Endothelial cell of umbilical vein (primary cell): ENCODE measurements at regions not wholly inside any gene's neighbourhood (a gene's known extent, or its start where the extent isn't known, plus 50 kb on each side); places are given as distances from the start of the nearest gene placed in this dataset.

Experiments
- BruUV-seq: library from RNA; stranded (reverse); fragments of 400-500 nt; replicated peaks from 2 replicates; lab custom pipeline; 2021; lab: Mats Ljungman, UMichigan
- CTCF ChIA-PET: fragments of 300-600, 350-600 bp; sonication (Branson Sonifier 250); formaldehyde crosslinking; loops from one replicate; lab custom pipeline; 2021; ENCODE audit warnings: antibody characterized with exemption, inconsistent platforms; lab: Charles Lee
- POLR2A ChIA-PET: fragments of 300-600, 350-600 bp; sonication (Branson Sonifier 250); formaldehyde crosslinking; loops from one replicate; lab custom pipeline; 2021; ENCODE audit warnings: antibody characterized with exemption, inconsistent platforms; lab: Charles Lee
- DNase-seq: peaks from one replicate; pipeline ENCODE4 v3.0.0-alpha.2; 2011; ENCODE audit warnings: low read depth, low spot score
- FAIRE-seq: peaks from 2 replicates; lab custom pipeline; 2011; peaks lifted over from hg19 to GRCh38; lab: Jason Lieb, UNC
- H2AFZ ChIP-seq: 2 replicates; pipeline ENCODE4 v1.6.0; 2012; ENCODE audit warnings: low read depth, low read length, control low read depth, inconsistent platforms
- H3K27ac ChIP-seq: 2 replicates; pipeline ENCODE4 v1.5.1; 2011; ENCODE audit warnings: low read depth, mild to moderate bottlenecking, control low read depth, low read length, moderate library complexity; ENCODE audit not compliant: insufficient read depth
- H3K27me3 ChIP-seq, 2 experiments: 2 replicates each; pipeline versions ENCODE4 v1.6.0 to v1.6.1; 2011; ENCODE audit warnings: low read length in 2 of 2, mixed read lengths in 1 of 2; ENCODE audit not compliant: control insufficient read depth in 2 of 2, insufficient read depth in 2 of 2
- H3K36me3 ChIP-seq, 2 experiments: 2 replicates in 1 of 2; 3 replicates in 1 of 2; pipeline ENCODE4 v1.5.1; 2011; ENCODE audit warnings: low read length in 2 of 2, mild to moderate bottlenecking in 1 of 2, moderate library complexity in 1 of 2; ENCODE audit not compliant: control insufficient read depth in 2 of 2, insufficient read depth in 2 of 2; ENCODE audit errors: extremely low read depth in 1 of 2
- H3K4me1 ChIP-seq: 3 replicates; pipeline ENCODE4 v1.5.1; 2011; ENCODE audit warnings: mild to moderate bottlenecking, low read length; ENCODE audit not compliant: control insufficient read depth, insufficient read depth; ENCODE audit errors: extremely low read depth
- H3K4me2 ChIP-seq: 2 replicates; pipeline ENCODE4 v1.6.1; 2011; ENCODE audit warnings: low read length, control low read depth, mixed read lengths; ENCODE audit not compliant: insufficient read depth
- H3K4me3 ChIP-seq, 3 experiments: fragments of 200-600 bp in 1 of 3; sonication (generic), shearing (Covaris generic) in 1 of 3; replicated peaks in 1 of 3; 2 replicates each; pipeline ENCODE4 v1.5.1; 2011 to 2016; ENCODE audit warnings: control low read depth in 3 of 3, low read length in 3 of 3, mild to moderate bottlenecking in 2 of 3, inconsistent platforms in 1 of 3, low read depth in 1 of 3, moderate library complexity in 1 of 3; ENCODE audit not compliant: insufficient read depth in 1 of 3
- H3K79me2 ChIP-seq: 2 replicates; pipeline ENCODE4 v1.6.0; 2012; ENCODE audit warnings: low read length, inconsistent platforms; ENCODE audit not compliant: control insufficient read depth, insufficient read depth
- H3K9ac ChIP-seq: replicated peaks from 2 replicates; pipeline ENCODE3; 2011; ENCODE audit warnings: low read length, control low read depth; ENCODE audit not compliant: insufficient read depth; ENCODE audit errors: extremely low read depth
- H3K9me1 ChIP-seq: replicated peaks from 3 replicates; pipeline ENCODE4 v1.6.0; 2011; ENCODE audit warnings: mild to moderate bottlenecking, low read length; ENCODE audit not compliant: control insufficient read depth, insufficient read depth; ENCODE audit errors: extremely low read depth
- H3K9me3 ChIP-seq: replicated peaks from 2 replicates; pipeline ENCODE4 v1.5.1; 2012; ENCODE audit warnings: low read length, inconsistent platforms; ENCODE audit not compliant: control insufficient read depth, insufficient read depth
- H4K20me1 ChIP-seq: replicated peaks from 2 replicates; pipeline ENCODE3; 2011; ENCODE audit warnings: mild to moderate bottlenecking, low read length; ENCODE audit not compliant: control insufficient read depth, insufficient read depth; ENCODE audit errors: extremely low read depth
- CTCF ChIP-seq, 2 donors: IDR thresholded peaks; 1 replicate in 1 of 2; 2 replicates in 1 of 2; pipeline ENCODE4 v1.5.1; 2011; ENCODE audit warnings: low read length in 2 of 2, mild to moderate bottlenecking in 2 of 2, moderate library complexity in 2 of 2, control low read depth in 1 of 2, inconsistent platforms in 1 of 2, low read depth in 1 of 2; ENCODE audit not compliant: insufficient read depth in 1 of 2; ENCODE audit errors: extremely low read depth in 1 of 2
- EZH2 ChIP-seq: IDR thresholded peaks from 2 replicates; pipeline ENCODE4 v1.6.1; 2012; ENCODE audit warnings: borderline replicate concordance, low read depth, mild to moderate bottlenecking, moderate library complexity, low read length, inconsistent platforms; ENCODE audit not compliant: severe bottlenecking
- FOS ChIP-seq: IDR thresholded peaks from 2 replicates; pipeline ENCODE4 v1.6.1; 2011; ENCODE audit warnings: mild to moderate bottlenecking, low read length, moderate library complexity, borderline replicate concordance; ENCODE audit not compliant: insufficient read depth
- GATA2 ChIP-seq: IDR thresholded peaks from 2 replicates; pipeline ENCODE4 v1.7.0; 2011; ENCODE audit warnings: low read depth, mild to moderate bottlenecking, moderate library complexity, mixed read lengths, low read length; ENCODE audit not compliant: insufficient read length, insufficient read depth
- JUN ChIP-seq: IDR thresholded peaks from 2 replicates; pipeline ENCODE4 v1.6.1; 2011; ENCODE audit warnings: borderline replicate concordance, low read depth; ENCODE audit not compliant: insufficient read length, insufficient read depth
- MAX ChIP-seq: IDR thresholded peaks from 2 replicates; pipeline ENCODE4 v1.6.1; 2011; ENCODE audit not compliant: insufficient read depth, insufficient read length
- MYC ChIP-seq: IDR thresholded peaks from one replicate; pipeline ENCODE4 v1.6.1; 2011; ENCODE audit warnings: mild to moderate bottlenecking, low read depth, low read length
- POLR2A ChIP-seq: IDR thresholded peaks from 2 replicates; pipeline ENCODE4 v1.6.1; 2012; ENCODE audit warnings: low read depth, mild to moderate bottlenecking, control low read depth, low read length
- POLR2AphosphoS5 ChIP-seq: IDR thresholded peaks from 2 replicates; pipeline ENCODE4 v1.6.1; 2012; ENCODE audit warnings: low read depth, mild to moderate bottlenecking, control low read depth, low read length, moderate library complexity; ENCODE audit not compliant: insufficient read depth
- dilution Hi-C: fragments of 300-500 bp; cut with MboI; formaldehyde crosslinking; loops from one replicate; pipeline ENCODE4 v1.15.0; 2019; ENCODE audit warnings: low sequenced_read_pairs; ENCODE audit not compliant: extremely low pct_ligation_motif_present
- intact Hi-C: fragments of 100-400 bp; cut with micrococcal nuclease; formaldehyde crosslinking; loops from one replicate; pipeline ENCODE4 v1.10.0; 2022

DNA sequence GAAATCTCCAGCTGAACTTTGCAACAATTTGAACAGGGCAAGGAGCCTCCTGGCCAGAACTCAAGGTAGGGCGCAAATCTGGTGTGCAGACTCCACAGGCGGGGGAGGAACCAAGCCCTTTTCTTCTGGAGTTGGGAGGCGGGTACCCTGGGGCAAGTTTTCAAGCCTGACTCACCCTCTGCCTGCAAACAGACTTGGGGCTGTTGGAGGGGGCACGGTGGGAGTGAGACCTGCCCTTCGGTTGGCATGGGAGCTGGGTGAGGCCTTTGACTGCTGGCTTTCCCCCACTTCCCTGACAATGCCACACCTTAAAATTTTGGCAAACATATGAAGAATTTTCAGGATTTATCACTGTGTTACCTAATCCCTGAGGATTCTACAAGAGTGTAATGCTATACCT lies 709.8 kb upstream of the DIAPH2 start:
- no TSS peak for BruUV-seq
- Histone ChIP-seq H3K36me3 (no peaks in the 10 kb centered on the region), H3K27ac (no peak overlapping the region), H3K4me1 (no peaks in the 10 kb centered on the region), H3K4me3 (no peak overlapping the region), H3K9ac (no peak overlapping the region), H3K79me2 (no peaks in the 10 kb centered on the region), H2AFZ (no peak overlapping the region), H3K9me3 (no peaks in the 10 kb centered on the region), H4K20me1 (no peaks in the 10 kb centered on the region), H3K27me3 (no peaks in the 10 kb centered on the region), H3K4me2 (no peak overlapping the region), H3K9me1 (no peaks in the 10 kb centered on the region)
- dilution Hi-C loops: no loop called here
- DNase-seq: no peak
- CTCF ChIA-PET: no interaction called here
- no peak for FAIRE-seq
- intact Hi-C loops: no loop called here
- TF ChIP-seq JUN: no peak
- TF ChIP-seq POLR2AphosphoS5: no peak
- no peak for TF ChIP-seq MYC
- TF ChIP-seq FOS: no peak
- no peak for TF ChIP-seq EZH2
- no peak for TF ChIP-seq GATA2
- TF ChIP-seq CTCF (IDR thresholded peaks at IDR 0.05; ENCODE audit: extremely low read depth in 1 of 2, insufficient read depth in 1 of 2, low read depth in 1 of 2, low read length in 2 of 2): no peak
- TF ChIP-seq POLR2A: no peak
- no peak for TF ChIP-seq MAX
- POLR2A ChIA-PET: no interaction called here
